ENCODE measurements at regions not wholly inside any gene's neighbourhood (a gene's known extent, or its start where the extent isn't known, plus 50 kb on each side); places are given as distances from the start of the nearest gene placed in this dataset.
"Not testable (repeated sequence)": the region's sequence is repeated elsewhere in the genome, so short reads cannot be mapped to it uniquely, and the experiment has no call there.

DNA sequence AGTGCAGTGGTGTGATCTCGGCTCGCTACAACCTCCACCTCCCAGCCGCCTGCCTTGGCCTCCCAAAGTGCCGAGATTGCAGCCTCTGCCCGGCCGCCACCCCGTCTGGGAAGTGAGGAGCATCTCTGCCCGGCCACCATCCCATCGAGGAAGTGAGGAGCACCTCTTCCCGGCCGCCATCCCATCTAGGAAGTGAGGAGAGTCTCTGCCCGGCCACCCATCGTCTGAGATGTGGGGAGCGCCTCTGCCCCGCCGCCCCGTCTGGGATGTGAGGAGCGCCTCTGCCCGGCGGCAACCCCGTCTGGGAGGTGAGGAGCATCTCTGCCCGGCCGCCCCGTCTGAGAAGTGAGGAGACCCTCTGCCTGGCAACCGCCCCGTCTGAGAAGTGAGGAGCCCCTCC, 88.5 kb upstream of the DCAF12L1 start:
- not testable (repeated sequence) for DNase-seq (ENCODE audit: low read depth)

DNA sequence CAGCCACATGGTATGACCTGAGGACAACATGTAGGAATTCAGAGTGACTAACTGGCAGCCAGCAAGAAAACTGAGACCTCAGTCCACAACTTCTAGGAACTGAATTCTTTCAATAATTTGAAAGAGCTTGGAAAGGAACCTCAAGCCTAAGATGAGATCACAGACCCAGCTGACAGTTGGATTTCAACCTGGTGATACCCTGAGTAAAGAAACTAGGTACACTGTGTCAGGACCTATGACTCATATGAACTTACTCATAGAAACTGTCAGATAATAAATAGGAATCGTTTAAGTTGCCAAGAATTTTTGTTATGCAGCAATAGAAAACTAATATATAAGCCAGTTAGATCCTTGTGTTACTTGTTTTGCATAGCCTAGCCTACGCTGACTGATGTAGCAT, 102.4 kb upstream of the DCAF12L1 start:
- no peak for DNase-seq (ENCODE audit: low read depth)

DNA sequence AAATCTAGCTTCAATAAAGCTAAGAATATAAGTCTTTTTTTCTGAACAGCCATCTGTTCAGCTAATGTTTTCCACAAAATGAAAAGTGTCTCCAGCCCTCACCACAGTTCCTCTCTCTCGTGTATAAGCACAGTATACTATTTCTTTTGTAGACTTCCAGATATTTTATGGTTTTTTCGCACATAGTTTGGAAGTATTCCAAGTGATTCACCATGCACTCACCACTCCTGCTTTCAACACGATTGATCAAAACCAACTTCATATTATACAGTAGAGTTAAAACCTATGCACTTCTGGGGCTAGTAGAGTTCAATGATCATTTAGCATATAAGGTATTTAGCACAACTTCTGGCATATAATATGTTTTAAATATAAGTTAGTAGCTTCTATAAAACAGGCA, 105.8 kb upstream of the DCAF12L1 start:
- no peak for DNase-seq (ENCODE audit: low read depth)

DNA sequence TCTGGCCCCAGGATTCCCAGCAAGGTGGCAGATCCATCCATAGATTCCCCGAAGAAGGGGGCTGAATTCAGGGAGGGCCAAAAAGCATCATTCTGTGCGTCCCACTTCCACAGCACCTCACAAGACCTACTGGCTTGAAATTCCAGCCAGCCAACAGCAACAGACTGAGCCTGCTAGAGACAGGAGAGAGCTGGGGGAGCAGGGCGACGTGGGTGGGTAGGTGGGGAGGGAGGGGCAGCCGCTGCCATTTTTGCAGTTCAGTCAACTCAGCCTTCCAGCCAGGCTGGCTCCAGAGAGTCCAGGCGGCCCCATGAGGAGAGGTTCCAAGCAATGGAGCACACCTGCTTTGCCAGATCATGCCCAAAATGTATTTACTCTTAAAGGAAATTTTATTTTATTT, 117.6 kb upstream of the DCAF12L1 start:
- DNase-seq (ENCODE audit: low read depth), result no peak

DNA sequence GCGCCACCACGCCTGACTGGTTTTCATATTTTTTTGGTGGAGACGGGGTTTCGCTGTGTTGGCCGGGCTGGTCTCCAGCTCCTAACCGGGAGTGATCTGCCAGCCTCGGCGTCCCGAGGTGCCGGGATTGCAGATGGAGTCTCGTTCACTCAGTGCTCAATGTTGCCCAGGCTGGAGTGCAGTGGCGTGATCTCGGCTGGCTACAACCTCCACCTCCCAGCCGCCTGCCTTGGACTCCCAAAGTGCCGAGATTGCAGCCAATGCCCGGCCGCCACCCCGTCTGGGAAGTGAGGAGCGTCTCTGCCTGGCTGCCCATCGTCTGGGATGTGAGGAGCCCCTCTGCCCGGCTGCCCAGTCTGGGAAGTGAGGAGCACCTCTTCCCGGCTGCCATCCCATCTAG, 120.8 kb upstream of the DCAF12L1 start:
- not testable (repeated sequence) for DNase-seq (ENCODE audit: low read depth)

DNA sequence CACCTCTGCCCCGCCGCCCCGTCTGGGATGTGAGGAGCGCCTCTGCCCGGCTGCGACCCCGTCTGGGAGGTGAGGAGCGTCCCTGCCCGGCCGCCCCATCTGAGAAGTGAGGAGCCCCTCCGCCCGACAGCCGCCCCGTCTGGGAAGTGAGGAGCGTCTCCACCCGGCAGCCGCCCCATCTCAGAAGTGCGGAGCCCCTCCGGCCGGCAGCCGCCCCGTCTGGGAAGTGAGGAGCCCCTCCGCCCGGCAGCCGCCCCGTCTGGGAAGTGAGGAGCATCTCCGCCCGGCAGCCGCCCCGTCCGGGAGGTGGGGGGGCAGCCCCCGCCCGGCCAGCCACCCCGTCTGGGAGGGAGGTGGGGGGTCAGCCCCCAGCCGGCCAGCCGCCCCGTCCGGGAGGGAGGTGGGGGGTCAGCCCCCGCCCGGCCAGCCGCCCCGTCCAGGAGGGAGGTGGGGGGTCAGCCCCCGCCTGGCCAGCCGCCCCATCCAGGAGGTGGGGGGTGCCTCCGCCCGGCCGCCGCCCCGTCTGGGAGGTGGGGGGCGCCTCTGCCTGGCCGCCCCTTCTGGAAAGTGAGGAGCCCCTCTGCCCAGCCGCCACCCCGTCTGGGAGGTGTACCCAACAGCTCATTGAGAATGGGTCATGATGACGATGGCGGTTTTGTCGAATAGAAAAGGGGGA, 121.3 kb upstream of the DCAF12L1 start:
- not testable (repeated sequence) for DNase-seq (ENCODE audit: low read depth)

DNA sequence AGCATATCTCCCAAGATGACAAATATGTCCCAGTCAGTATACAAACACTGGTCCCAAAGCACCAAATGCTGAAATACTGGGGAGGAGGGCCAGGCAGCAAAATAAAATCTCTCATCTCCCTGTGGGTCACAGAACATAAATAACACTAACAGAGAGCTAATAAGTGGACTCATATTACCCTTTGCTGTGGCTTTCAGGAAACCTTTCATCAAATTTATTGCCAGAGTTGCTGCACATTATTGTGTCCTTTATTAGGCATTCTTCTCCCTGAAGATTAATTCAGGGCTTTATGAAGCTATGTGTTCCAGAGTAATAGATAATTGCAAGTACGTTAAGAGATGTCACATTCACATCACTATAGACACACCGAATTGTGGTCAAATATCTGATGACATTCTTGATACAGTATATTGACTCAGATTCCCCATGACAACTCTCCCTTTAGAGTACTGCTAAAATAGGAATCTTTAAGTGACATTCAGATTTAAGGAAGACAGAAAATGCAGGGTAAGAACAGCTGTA, 124.1 kb upstream of the PRR32 start:
- no peak for DNase-seq (ENCODE audit: low read depth)

DNA sequence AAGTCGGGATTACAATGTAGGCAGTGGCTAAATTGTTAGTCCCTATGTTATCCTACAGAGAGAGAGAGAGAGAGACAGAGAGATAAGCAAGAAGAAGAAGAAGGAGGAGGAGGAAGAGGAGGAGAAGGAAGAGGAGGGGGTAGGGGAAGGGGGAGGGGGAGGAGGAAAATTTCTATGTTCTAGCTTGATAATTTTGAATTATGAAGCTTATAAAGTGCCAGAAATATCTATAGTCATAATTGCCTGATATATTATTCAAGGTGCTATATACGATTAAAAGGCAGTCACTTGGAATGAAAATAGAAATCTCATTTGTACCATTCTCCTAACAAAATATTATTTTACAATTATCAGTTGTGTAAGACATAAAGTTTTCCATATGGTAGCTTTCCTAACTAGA, 122.4 kb upstream of the PRR32 start:
- no peak for DNase-seq (ENCODE audit: low read depth)

DNA sequence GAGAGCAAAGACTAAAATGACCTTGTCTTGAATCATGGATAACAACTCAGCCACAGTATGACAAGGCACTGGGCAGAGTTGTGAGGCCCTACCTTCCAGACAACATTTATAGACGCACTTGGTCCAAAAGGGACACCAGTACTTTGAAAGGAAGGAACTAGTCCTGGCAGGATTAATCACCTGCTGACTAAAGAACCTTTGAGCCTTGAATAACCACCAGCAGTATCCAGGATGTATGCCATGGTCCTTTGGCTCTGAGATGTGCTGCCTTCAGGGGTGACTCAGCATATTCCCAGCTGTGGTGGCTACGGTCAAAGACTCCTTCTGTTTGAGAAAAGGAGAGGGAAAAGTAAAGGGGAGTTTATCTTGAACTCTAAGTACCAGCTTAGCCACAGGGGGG, 118.1 kb upstream of the PRR32 start:
- no peak for DNase-seq (ENCODE audit: low read depth)

DNA sequence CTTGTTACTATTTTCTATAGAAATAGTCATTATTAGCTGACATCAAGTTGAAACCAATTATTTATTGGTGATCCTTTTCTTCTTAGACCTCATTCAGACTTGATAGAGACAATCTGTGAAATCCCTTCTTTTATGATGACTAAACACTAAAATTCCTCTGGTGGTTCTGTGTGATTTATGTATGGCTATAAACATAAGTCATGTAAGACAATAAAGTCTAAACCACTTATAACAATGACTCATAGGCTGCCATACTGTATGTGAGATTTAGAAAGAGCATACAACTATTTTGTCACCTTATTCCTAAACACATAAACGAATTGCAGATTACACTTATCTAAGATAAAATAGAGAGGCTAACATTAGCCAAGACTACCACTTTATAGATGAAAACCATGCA, 101.1 kb upstream of the PRR32 start:
- DNase-seq (ENCODE audit: low read depth), result no peak

DNA sequence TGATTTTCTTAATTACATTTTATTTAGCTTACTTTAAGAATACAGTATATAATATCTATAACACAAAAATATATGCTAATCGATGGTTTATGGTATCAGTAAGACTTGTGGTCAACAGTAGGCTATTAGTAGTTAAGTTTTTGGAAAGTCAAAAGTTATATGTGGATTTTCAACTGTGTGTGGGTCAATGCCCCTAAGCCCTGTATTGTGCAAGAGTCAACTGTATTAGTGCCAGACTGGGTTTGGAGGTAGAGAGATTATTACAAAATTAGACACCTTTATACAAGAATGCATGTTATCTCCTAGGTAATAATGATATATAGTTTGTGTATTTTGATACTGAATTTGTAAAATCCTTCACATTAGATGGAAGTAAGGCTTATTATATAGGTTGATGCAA, 100.3 kb upstream of the PRR32 start:
- no peak for DNase-seq (ENCODE audit: low read depth)

DNA sequence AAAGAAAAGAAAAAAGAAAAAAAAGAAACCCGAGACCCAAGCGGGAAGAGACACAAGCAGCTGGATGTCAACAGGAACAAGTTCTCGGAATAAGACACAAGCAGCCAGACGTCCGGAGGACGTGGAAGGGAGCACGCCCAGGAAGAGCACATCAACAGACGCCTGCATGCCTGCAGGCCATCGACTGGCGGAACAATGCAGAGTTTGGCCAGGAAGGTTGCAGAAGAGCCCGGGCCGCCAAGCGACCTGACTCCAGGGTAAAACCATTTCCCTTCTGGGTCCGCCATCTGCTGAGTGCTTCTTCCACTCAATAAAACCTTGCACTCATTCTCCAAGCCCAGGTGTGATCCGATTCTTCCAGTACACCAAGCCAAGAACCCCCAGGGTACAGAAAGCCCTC, 95.6 kb upstream of the PRR32 start:
- DNase-seq (ENCODE audit: low read depth), result peak; percentile 32

DNA sequence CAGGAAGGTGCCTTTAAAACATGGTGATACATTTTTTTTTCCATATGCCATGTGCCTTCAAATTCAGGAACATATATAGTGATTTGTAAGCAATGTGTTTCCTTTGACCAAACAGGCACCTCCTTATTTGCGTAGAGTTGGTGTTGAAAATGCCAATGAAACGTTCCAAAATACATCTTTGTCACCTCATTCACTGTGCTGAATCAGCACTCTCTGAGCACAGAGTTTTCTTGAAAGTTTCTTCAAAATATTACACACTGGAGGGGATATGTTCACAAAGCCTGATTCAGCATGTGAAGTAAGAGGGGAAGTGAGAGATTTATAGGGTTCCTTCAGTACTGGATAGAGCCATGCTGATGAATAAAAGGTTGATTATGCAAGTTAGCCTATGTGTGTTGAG, 85.7 kb upstream of the PRR32 start:
- no peak for DNase-seq (ENCODE audit: low read depth)

Measured in RPMI7951 (cell line).